OCI-LY1 (cell line): ENCODE measurements at regions not wholly inside any gene's neighbourhood (a gene's known extent, or its start where the extent isn't known, plus 50 kb on each side); places are given as distances from the start of the nearest gene placed in this dataset.

Source experiments
- H2AFZ ChIP-seq: fragments of 200-600 bp; sonication (generic), shearing (Covaris generic); 2 replicates; pipeline ENCODE4 v1.6.0; 2014; ENCODE audit warnings: antibody characterized with exemption, mild to moderate bottlenecking, low read length
- H3F3A ChIP-seq: fragments of 200-600 bp; sonication (generic), shearing (Covaris generic); 2 replicates; pipeline ENCODE4 v1.6.0; 2014; ENCODE audit warnings: mild to moderate bottlenecking, antibody characterized with exemption, low read length, moderate library complexity; ENCODE audit not compliant: insufficient read depth
- H3K27ac ChIP-seq: fragments of 200-600 bp; sonication (generic); 2 replicates; pipeline ENCODE4 v1.5.1; 2014; ENCODE audit warnings: low read length, mixed run types, mild to moderate bottlenecking, low read depth; ENCODE audit not compliant: poor library complexity, severe bottlenecking
- H3K27me3 ChIP-seq: fragments of 200-600 bp; sonication (generic); 2 replicates; pipeline ENCODE4 v1.6.0; 2014; ENCODE audit warnings: antibody characterized with exemption, mild to moderate bottlenecking, low read length, moderate library complexity; ENCODE audit not compliant: insufficient read depth
- H3K36me3 ChIP-seq: fragments of 200-600 bp; sonication (generic); 2 replicates; pipeline ENCODE4 v1.6.1; 2014; ENCODE audit warnings: mild to moderate bottlenecking, antibody characterized with exemption, low read length, moderate library complexity, mixed read lengths; ENCODE audit not compliant: insufficient read depth
- H3K4me1 ChIP-seq: fragments of 200-600 bp; sonication (generic); 2 replicates; pipeline ENCODE4 v1.5.1; 2014; ENCODE audit warnings: mild to moderate bottlenecking, low read length, moderate library complexity; ENCODE audit not compliant: insufficient read depth, severe bottlenecking
- H3K4me2 ChIP-seq: fragments of 200-600 bp; sonication (generic), shearing (Covaris generic); 2 replicates; pipeline ENCODE4 v1.6.1; 2014; ENCODE audit warnings: low read length
- H3K4me3 ChIP-seq: fragments of 200-600 bp; sonication (generic); 2 replicates; pipeline ENCODE4 v1.5.1; 2014; ENCODE audit warnings: low read length, low read depth, mild to moderate bottlenecking, mixed read lengths; ENCODE audit not compliant: poor library complexity, severe bottlenecking
- H3K79me2 ChIP-seq: fragments of 200-600 bp; shearing (Covaris generic); 2 replicates; pipeline ENCODE4 v1.6.1; 2016; ENCODE audit warnings: mixed run types, low read length, mixed read lengths; ENCODE audit not compliant: insufficient read depth
- H3K9ac ChIP-seq: fragments of 200-600 bp; sonication (generic), shearing (Covaris generic); 2 replicates; pipeline ENCODE4 v1.6.1; 2014; ENCODE audit warnings: mild to moderate bottlenecking, low read length, mixed read lengths
- H3K9me2 ChIP-seq: fragments of 200-600 bp; sonication (generic), shearing (Covaris generic); 2 replicates; pipeline ENCODE4 v1.6.1; 2014; ENCODE audit warnings: low read depth, mild to moderate bottlenecking, low read length, mixed read lengths
- H3K9me3 ChIP-seq: fragments of 200-600 bp; shearing (Covaris generic); 2 replicates; pipeline ENCODE4 v1.6.1; 2014; ENCODE audit warnings: low read length, mixed read lengths
- H4K20me1 ChIP-seq: fragments of 200-600 bp; sonication (generic), shearing (Covaris generic); 2 replicates; pipeline ENCODE4 v1.6.0; 2016; ENCODE audit warnings: mild to moderate bottlenecking, low read length; ENCODE audit not compliant: insufficient read depth
- EZH2 ChIP-seq: fragments of 200-600 bp; sonication (generic), shearing (Covaris generic); IDR thresholded peaks from 2 replicates; pipeline ENCODE4 v1.8.0; 2017; ENCODE audit warnings: borderline replicate concordance, mixed run types, mild to moderate bottlenecking, antibody characterized with exemption, low read length, moderate library complexity, mixed read lengths
- TF ChIP-seq, protein P1 (sequence below): fragments of 200-600 bp; sonication (generic), shearing (Covaris generic); IDR thresholded peaks from 2 replicates; pipeline ENCODE4 v1.5.1; 2017; ENCODE audit warnings: mild to moderate bottlenecking, antibody characterized with exemption, low read length, moderate library complexity, mixed read lengths

DNA sequence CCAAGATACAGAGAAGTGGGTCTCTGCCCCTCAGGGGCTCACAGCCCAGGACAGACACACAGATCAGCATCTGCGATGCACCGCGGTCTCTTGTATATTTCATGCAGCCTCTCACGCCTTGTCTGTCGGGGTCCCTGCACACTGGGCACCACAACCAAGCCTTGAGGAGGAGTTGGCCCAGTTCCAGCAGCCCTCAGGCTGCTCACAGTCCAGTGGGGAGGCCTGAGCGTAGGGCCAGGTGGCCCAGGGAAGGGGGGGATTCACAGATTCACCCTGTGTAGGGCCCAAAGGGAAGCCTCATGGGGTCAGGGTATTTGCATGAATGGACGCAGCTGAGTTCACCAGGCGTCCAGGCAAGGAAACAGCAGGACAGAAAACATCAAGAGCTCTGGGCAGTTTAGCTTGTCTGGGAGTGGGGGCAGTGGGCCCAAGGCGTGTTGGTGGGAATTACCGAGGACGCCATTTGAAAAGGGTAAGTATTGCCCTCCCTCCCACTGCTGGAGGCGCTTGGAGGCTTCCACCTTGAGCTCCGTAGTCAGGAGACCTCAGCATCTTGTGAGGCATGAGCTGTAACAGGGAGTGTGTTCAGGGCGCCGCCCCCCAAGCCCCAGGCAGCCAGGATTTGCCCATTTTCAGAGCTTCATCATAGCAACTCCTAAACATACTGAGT is 129.1 kb upstream of the CHST15 start:
- Histone ChIP-seq H3K9ac (no peak overlapping the region; the same call in 1 of the 2 replicates), H3K4me3 (no peak overlapping the region), H2AFZ (no peak overlapping the region)

DNA sequence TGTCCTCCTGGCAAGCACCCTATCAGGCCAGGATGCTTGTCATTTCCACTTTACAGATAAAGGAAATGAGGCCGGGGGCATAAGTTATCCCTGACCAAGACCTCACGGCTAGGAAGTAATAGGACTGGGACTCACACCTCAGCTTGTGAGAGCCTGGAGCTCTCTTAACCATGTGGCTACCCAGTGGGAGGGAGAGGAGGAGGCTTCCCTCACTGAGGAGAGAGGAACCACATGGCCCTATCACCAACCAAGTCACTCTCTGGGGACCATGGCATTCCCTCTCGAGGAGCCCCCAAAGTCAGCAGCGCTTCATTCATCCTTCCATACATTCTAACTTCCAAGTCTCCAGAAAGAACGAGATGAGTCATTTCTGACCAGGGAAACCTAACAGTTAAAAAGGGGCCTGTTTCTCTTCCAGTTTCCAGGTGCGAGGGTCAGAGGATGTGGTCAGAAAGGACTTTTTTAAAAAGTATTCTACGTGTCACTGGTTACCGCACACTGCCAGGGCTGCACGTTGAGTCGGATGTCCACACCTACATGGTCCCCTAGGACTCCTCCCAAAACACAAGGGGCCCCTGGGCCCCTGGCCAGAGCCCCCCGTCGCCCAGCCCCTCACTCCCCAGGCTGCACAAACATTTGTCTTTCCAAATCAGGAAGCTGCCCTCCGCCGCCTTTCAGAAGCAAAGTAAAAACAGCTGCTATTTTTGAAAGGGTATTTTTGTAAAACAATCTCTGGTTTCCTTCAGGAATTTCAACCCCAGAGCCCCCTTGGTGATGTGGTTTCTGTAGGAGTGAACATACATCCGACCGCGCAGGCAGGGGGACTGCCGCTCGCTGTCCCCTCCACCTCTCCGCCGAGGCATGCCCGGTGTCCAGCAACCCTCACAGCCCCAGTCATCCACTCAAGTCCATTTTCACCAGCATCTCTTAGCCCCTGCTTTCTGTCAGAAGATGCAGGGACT is 128.2 kb upstream of the CHST15 start:
- H3K9ac ChIP-seq, result no peak overlapping the region; the same call in 1 of the 2 replicates
- H2AFZ ChIP-seq, result no peak overlapping the region

More for the DNA sequence above, 129.1 kb upstream of the CHST15 start:
- peak overlapping the region; percentile 10 for H3K27ac ChIP-seq
- H3K36me3 ChIP-seq, result no peaks in the 10 kb centered on the region
- H3K4me2 ChIP-seq, result peak overlapping the region; percentile 25; the same call in 1 of the 2 replicates
- H3K4me1 ChIP-seq, result peaks cover 28% of the 10 kb centered on the region
- H3K9me2 ChIP-seq, result no peaks in the 10 kb centered on the region
- H3K79me2 ChIP-seq, result no peaks in the 10 kb centered on the region
- no peak for TF ChIP-seq EZH2
- TF ChIP-seq, protein P1, sequence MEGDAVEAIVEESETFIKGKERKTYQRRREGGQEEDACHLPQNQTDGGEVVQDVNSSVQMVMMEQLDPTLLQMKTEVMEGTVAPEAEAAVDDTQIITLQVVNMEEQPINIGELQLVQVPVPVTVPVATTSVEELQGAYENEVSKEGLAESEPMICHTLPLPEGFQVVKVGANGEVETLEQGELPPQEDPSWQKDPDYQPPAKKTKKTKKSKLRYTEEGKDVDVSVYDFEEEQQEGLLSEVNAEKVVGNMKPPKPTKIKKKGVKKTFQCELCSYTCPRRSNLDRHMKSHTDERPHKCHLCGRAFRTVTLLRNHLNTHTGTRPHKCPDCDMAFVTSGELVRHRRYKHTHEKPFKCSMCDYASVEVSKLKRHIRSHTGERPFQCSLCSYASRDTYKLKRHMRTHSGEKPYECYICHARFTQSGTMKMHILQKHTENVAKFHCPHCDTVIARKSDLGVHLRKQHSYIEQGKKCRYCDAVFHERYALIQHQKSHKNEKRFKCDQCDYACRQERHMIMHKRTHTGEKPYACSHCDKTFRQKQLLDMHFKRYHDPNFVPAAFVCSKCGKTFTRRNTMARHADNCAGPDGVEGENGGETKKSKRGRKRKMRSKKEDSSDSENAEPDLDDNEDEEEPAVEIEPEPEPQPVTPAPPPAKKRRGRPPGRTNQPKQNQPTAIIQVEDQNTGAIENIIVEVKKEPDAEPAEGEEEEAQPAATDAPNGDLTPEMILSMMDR, result no peak
- H3K9me3 ChIP-seq, result peaks cover 5% of the 10 kb centered on the region; the same call in 1 of the 2 replicates
- H3F3A ChIP-seq, result peaks cover 20% of the 10 kb centered on the region
- no peaks in the 10 kb centered on the region for H3K27me3 ChIP-seq
- H4K20me1 ChIP-seq, result no peaks in the 10 kb centered on the region

DNA sequence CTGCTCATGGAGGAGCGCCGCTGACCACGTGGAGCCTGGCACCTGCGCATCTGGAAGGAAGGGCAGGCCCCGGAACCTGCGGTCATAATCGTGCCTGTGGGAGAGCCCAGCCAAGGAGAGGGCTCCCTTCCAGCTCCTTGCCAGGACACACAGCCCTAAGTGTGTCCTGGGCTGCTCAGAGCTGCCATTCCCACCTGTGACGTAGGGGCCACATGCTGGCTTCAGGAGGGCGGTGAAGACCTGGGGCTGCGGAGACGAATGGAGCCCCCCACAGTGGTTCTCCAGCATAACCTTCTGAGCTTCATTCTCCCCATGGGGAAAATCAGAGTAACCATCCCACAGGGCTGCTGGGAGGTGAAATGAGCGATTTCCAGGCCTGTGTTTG is 127.6 kb upstream of the CHST15 start:
- H2AFZ ChIP-seq, result no peak overlapping the region
- no peak overlapping the region for H3K4me2 ChIP-seq
- no peaks in the 10 kb centered on the region for H3K9me3 ChIP-seq
- peaks cover 5% of the 10 kb centered on the region; the same call in 1 of the 2 replicates for H3F3A ChIP-seq
- peaks cover 28% of the 10 kb centered on the region for H3K4me1 ChIP-seq
- no peak overlapping the region for H3K4me3 ChIP-seq
- no peaks in the 10 kb centered on the region for H3K36me3 ChIP-seq
- H3K9ac ChIP-seq, result no peak overlapping the region
- no peaks in the 10 kb centered on the region for H3K27me3 ChIP-seq
- no peaks in the 10 kb centered on the region for H3K79me2 ChIP-seq
- TF ChIP-seq, protein P1, result no peak
- no peak for TF ChIP-seq EZH2
- H3K27ac ChIP-seq, result no peak overlapping the region
- no peaks in the 10 kb centered on the region for H4K20me1 ChIP-seq
- no peaks in the 10 kb centered on the region for H3K9me2 ChIP-seq

More for the DNA sequence above, 128.2 kb upstream of the CHST15 start:
- Histone ChIP-seq H3K79me2 (no peaks in the 10 kb centered on the region), H3K27ac (peak overlapping the region; percentile 10), H3F3A (peaks cover 11% of the 10 kb centered on the region), H3K4me3 (no peak overlapping the region), H3K4me1 (peaks cover 28% of the 10 kb centered on the region), H4K20me1 (no peaks in the 10 kb centered on the region), H3K9me3 (no peaks in the 10 kb centered on the region), H3K9me2 (no peaks in the 10 kb centered on the region), H3K36me3 (no peaks in the 10 kb centered on the region), H3K4me2 (peak overlapping the region; percentile 25; the same call in 1 of the 2 replicates), H3K27me3 (no peaks in the 10 kb centered on the region)
- TF ChIP-seq, protein P1, result no peak
- TF ChIP-seq EZH2, result no peak
